ENCODE measurements at regions not wholly inside any gene's neighbourhood (a gene's known extent, or its start where the extent isn't known, plus 50 kb on each side); places are given as distances from the start of the nearest gene placed in this dataset.

- peak; percentile 9 for DNase-seq
Observed at GRCh38 chr15:37794947-37795346, 139.5 kb upstream of the TMCO5A start.

- no peak for DNase-seq
Observed at GRCh38 chr15:37801529-37801928, 132.9 kb upstream of the TMCO5A start.

DNA sequence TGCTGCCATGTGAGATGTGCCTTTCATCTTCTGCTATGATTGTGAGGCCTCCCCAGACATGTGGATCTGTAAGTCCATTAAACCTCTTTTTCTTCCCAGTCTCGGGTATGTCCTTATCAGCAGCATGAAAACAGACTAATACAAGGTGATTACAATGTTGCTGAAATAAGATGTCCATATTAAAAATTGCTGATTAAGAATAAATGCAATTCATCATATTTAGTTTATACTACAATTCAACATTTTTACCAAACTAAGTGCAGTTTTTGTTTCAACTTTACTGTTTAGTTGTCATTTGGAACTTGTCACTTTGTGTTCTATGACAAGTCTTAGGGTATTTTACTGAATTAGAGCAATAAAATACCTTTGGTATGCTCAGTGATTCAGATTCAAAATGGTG is 127.6 kb upstream of the TMCO5A start:
- DNase-seq: no peak

DNA sequence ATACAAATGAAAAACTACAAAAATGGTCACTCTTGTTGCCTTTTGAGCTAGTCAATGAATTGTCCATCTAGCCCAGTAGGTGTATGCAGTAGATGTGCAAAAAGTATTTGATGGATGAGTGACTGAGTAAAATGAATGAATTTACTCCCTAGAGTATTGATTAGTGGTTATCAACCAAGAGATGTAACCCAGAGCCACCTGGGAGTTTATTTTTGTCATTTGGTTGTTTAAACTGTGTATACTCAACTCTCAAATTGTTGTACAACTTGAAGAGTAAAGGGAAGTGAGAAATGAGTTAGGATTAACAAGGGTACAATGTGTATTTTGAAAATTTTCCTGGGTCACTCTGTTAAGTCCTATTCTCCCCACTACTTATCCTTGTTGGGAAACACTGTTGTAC is 124.1 kb upstream of the TMCO5A start:
- no peak for DNase-seq

- no peak for DNase-seq
Observed at GRCh38 chr15:37813306-37813705, 121.1 kb upstream of the TMCO5A start.

- no peak for DNase-seq
Observed at GRCh38 chr15:37814847-37815515, 119.5 kb upstream of the TMCO5A start.

DNA sequence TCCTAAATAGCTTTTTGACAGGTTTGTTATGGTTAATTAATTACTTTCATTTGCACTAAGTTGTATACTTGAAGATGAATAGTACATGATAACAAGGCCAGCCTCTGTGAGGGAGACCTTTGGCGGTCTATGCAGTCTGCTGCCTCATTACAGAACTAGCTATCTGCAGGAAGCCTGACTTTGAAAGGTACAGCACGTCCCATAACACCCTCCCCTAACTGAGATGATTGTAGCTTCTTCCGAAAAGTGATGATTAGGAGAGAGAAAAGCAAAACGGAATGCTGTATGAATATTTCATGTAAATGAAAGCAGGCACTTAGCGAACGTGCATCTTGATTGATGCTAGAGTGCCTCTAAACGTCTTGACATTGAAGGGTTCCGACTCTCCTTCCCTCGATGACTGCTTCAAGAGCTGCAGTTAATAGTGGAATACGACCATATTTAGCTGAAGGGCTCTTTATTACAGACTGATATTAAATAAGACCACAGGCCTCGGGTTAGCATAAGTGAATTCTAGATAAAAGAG is 116.2 kb upstream of the TMCO5A start:
- DNase-seq: no peak

DNA sequence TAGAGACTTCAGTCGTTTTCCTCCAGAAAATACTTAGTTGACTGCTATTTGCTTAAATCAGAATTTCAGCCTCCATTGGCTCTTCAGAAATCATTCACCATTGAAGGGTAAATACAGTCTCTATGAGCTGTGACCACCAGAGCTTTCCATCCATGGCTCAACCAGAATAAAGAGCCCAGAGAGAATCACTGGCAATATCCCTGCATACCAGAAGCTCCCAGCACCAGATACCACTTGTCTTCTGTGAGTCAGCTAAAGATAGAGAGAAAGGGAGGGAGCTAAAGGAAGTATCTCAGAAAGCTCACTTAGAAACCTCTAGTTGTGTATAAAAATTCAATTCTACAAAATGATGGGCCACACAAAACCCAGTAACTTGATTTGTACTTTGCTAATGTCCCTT is 115.2 kb upstream of the TMCO5A start:
- DNase-seq: no peak

DNA sequence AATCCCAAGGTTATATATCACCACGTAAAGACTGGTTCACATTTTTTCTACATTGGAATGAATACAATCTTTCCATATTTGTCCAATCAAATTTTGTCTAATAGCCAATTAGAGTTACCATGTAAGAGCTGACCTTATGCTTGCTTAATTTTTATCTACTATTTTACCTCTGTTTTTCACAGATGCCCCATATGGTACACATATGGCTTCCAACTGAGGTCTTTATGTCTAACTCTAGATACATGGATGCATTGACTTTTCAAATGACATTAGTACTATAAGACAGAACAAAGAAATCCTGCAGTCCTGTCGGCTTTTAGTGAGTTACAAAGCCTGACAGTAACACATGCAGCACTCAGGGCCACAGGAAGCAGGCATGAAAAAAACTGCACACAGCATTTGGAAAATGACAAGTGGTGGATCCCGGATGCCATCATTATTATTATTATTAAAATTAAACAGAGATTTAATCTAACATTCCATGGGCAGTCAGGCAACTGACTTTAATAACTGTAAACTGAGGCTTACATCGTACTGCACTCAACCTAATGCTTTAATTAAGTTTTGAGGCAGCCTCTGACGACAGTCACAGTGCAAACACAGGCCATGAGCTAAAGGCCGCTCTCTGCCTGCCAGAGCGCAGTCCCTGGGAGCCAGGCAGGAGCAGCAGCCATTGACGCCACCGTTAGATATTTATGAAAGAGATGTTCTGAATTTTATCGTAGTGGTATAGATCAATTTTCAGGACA is 113.9 kb upstream of the TMCO5A start:
- no peak for DNase-seq

- DNase-seq: no peak
Observed at GRCh38 chr15:37823601-37824275, 110.7 kb upstream of the TMCO5A start.

GRCh38 chr15:37824717-37825382 is 109.6 kb upstream of the TMCO5A start:
- DNase-seq: no peak

DNA sequence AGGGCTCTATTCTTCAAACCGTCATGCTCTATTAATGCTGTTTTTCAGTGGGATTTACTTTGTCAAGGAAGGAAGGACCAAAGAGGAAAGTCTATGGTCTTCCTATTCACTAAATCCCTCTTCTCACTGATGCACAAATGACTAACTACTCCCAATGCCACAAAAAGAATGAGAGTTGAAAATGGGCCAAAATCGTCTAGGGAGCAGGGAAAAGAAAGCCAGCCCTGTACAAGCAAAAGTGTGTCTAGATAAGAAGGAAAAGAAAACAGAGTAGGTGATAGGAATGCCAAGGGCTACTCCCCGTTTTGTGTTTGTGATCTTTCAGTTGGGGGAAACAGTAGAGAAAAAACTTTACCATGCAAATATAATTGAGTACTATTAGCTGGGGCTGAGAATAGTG is 97.2 kb upstream of the TMCO5A start:
- no peak for DNase-seq

- no peak for DNase-seq
Observed at GRCh38 chr15:37847776-37848175, 86.7 kb upstream of the TMCO5A start.

DNA sequence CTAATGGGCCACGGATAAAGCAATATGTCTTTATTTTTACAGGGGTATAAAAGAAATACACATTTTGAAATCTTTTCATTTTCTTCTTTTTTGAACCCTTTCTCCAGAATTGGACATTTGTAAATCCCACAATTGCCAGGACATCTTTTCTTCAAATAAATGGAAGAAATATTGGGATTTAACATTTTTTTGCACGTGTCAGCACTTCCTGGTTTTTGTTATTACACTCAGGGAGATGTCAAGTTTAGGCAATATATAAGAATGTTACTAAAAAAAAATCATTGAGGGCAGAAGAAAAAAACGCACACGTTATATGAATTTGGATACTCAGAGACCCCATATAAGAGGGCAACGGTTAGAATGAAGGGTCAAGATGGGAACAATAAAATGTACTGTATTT is 78.3 kb upstream of the TMCO5A start:
- DNase-seq: no peak

DNA sequence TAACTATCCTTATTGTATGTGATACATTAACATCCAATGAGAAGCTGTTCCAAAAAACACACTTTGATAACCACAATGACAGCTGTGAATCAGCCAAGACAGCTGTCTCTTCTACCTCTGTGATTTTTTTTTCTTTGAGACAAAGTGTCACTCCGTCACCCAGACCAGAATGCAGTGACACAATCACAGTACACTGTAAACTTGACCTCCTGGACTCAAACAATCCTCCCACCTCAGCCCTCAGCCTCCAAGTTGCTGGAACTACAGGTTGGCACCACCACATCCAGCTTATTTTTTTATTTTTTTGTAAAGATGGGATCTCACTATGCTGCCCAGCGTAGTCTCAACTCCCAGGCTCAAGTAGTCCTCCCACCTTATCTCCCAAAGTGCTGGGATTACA is 73.5 kb upstream of the TMCO5A start:
- no peak for DNase-seq

GRCh38 chr15:37865687-37866086 is 68.8 kb upstream of the TMCO5A start:
- no peak for DNase-seq

GRCh38 chr15:37870711-37871110 is 63.7 kb upstream of the TMCO5A start:
- no peak for DNase-seq

GRCh38 chr15:37872661-37873060 is 61.8 kb upstream of the TMCO5A start:
- DNase-seq: no peak

- no peak for DNase-seq
Observed at GRCh38 chr15:37873336-37873735, 61.1 kb upstream of the TMCO5A start.

- DNase-seq: no peak
Observed at GRCh38 chr15:37876900-37877299, 57.5 kb upstream of the TMCO5A start.

- DNase-seq: no peak
Observed at GRCh38 chr15:37877851-37878741, 56.3 kb upstream of the TMCO5A start.

All from NCI-H1417 treated with DMSO at 0.1 percent for 48 hours (cell line).